ENCODE measurements at regions not wholly inside any gene's neighbourhood (a gene's known extent, or its start where the extent isn't known, plus 50 kb on each side); places are given as distances from the start of the nearest gene placed in this dataset.

DNA sequence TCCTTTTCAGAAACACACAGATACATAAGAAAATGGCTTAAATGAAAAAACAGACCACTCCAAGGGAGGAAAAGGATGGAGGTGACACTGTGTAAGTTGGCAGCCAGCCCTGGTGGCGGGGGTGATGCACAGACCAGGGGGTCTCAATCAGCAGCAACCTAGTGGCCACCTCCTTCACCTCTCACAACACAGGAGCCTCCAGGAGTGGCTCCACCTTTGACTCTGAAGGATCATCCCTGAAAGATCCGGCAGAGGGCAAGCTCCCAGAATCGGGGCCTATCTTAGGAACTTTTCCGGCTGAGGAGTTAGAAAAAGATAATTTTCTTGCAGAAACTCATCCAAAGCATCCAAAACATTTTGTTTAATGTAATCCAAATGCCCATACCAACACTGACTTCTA is 51.2 kb upstream of the SMYD2 start:
- TF ChIP-seq CTCF (IDR thresholded peaks at IDR 0.05), result no peak
- TF ChIP-seq EP300 (IDR thresholded peaks at IDR 0.05), result no peak
- no peak for TF ChIP-seq POLR2A (IDR thresholded peaks at IDR 0.05)
- TF ChIP-seq POLR2AphosphoS5 (IDR thresholded peaks at IDR 0.05), result no peak

All from sigmoid colon (tissue), 4 donors.